H1 (cell line): ENCODE measurements at regions not wholly inside any gene's neighbourhood (a gene's known extent, or its start where the extent isn't known, plus 50 kb on each side); places are given as distances from the start of the nearest gene placed in this dataset.

Experiments used
- CTCF ChIA-PET: fragments of 300-600 bp; sonication (Branson Sonifier 250); formaldehyde crosslinking; loops from one replicate; lab custom pipeline; 2021; ENCODE audit not compliant: partially characterized antibody; lab: Charles Lee
- POLR2A ChIA-PET: fragments of 300-600 bp; sonication (Branson Sonifier 250); formaldehyde crosslinking; loops from one replicate; lab custom pipeline; 2021; ENCODE audit warnings: inconsistent platforms; ENCODE audit not compliant: partially characterized antibody; lab: Charles Lee
- DNase-seq, 2 experiments: peaks; one replicate each; pipeline versions ENCODE4 v3.0.0 to v3.0.0-alpha.2; 2010 to 2022; ENCODE audit warnings: low spot score in 2 of 2, low read depth in 1 of 2, mixed read lengths in 1 of 2
- FAIRE-seq: peaks from 2 replicates; lab custom pipeline; 2011; peaks lifted over from hg19 to GRCh38; lab: Jason Lieb, UNC
- H2AFZ ChIP-seq: 2 replicates; pipeline ENCODE4 v1.8.1; 2012; ENCODE audit warnings: low read length, inconsistent platforms
- H2AK5ac ChIP-seq: 2 replicates; pipeline ENCODE4 v1.6.1; 2013; ENCODE audit warnings: low read depth, low read length
- H2BK120ac ChIP-seq: replicated peaks from 2 replicates; pipeline ENCODE3; 2013; ENCODE audit warnings: low read depth, low read length, inconsistent platforms
- H2BK12ac ChIP-seq: 2 replicates; pipeline ENCODE4 v1.6.1; 2013; ENCODE audit warnings: low read depth, low read length
- H2BK15ac ChIP-seq: 2 replicates; pipeline ENCODE4 v1.6.1; 2013; ENCODE audit warnings: low read length
- H2BK20ac ChIP-seq: 2 replicates; pipeline ENCODE4 v1.6.1; 2013; ENCODE audit warnings: low read length
- H2BK5ac ChIP-seq: 2 replicates; pipeline ENCODE4 v1.6.1; 2013; ENCODE audit warnings: low read depth, low read length
- H3K14ac ChIP-seq: 2 replicates; pipeline ENCODE4 v1.6.1; 2013; ENCODE audit warnings: inconsistent platforms; ENCODE audit not compliant: insufficient read length
- H3K18ac ChIP-seq: 2 replicates; pipeline ENCODE4 v1.6.1; 2013; ENCODE audit warnings: low read length; ENCODE audit errors: extremely low read depth
- H3K23ac ChIP-seq: 2 replicates; pipeline ENCODE4 v1.6.1; 2013; ENCODE audit warnings: inconsistent platforms; ENCODE audit not compliant: insufficient read length
- H3K23me2 ChIP-seq: 2 replicates; pipeline ENCODE4 v1.6.1; 2013; ENCODE audit warnings: low read depth, low read length
- H3K27ac ChIP-seq: 2 replicates; pipeline ENCODE4 v1.6.1; 2011; ENCODE audit warnings: low read depth, low read length, inconsistent platforms
- H3K27me3 ChIP-seq, 4 experiments: replicated peaks in 1 of 4; 1 replicate in 1 of 4; 2 replicates in 3 of 4; pipeline versions ENCODE4 v1.6.1 to v1.8.1; 2011 to 2013; ENCODE audit warnings: low read length in 3 of 4, mild to moderate bottlenecking in 3 of 4, inconsistent platforms in 2 of 4, mixed read lengths in 2 of 4, moderate library complexity in 1 of 4; ENCODE audit not compliant: control insufficient read depth in 3 of 4, insufficient read depth in 3 of 4; ENCODE audit errors: extremely low read depth in 1 of 4
- H3K36me3 ChIP-seq, 4 experiments: 2 replicates each; pipeline versions ENCODE4 v1.6.1 to v1.8.1; 2011 to 2013; ENCODE audit warnings: mild to moderate bottlenecking in 4 of 4, low read length in 3 of 4, moderate library complexity in 2 of 4, control low read depth in 1 of 4, inconsistent platforms in 1 of 4; ENCODE audit not compliant: insufficient read depth in 4 of 4, control insufficient read depth in 2 of 4
- H3K4ac ChIP-seq: replicated peaks from 2 replicates; pipeline ENCODE3; 2013; ENCODE audit warnings: low read length, low read depth, mixed read lengths, inconsistent platforms; ENCODE audit not compliant: insufficient read length
- H3K4me1 ChIP-seq, 4 experiments: replicated peaks in 1 of 4; 1 replicate in 1 of 4; 2 replicates in 3 of 4; pipeline versions ENCODE4 v1.6.1 to v1.8.1; 2011 to 2013; ENCODE audit warnings: low read length in 3 of 4, inconsistent platforms in 2 of 4, mixed read lengths in 1 of 4; ENCODE audit not compliant: insufficient read depth in 4 of 4, control insufficient read depth in 3 of 4
- H3K4me2 ChIP-seq, 2 experiments: 2 replicates each; pipeline versions ENCODE4 v1.6.1 to v1.8.1; 2011 to 2013; ENCODE audit warnings: low read depth in 2 of 2, low read length in 2 of 2, control low read depth in 1 of 2, inconsistent platforms in 1 of 2, mild to moderate bottlenecking in 1 of 2; ENCODE audit not compliant: insufficient read depth in 1 of 2
- H3K4me3 ChIP-seq, 4 experiments: fragments of 200-600, 300-600 bp in 1 of 4; sonication (generic), shearing (Covaris generic), sonication (Bioruptor Twin) in 1 of 4; 2 replicates each; pipeline versions ENCODE4 v1.5.1 to v1.8.1; 2011 to 2016; ENCODE audit warnings: low read length in 4 of 4, low read depth in 3 of 4, control low read depth in 2 of 4, inconsistent platforms in 2 of 4, mild to moderate bottlenecking in 2 of 4, mixed read lengths in 1 of 4, moderate library complexity in 1 of 4; ENCODE audit not compliant: insufficient read depth in 2 of 4; ENCODE audit errors: extremely low read depth in 1 of 4
- H3K56ac ChIP-seq: replicated peaks from 2 replicates; pipeline ENCODE3; 2013; ENCODE audit warnings: low read depth, mild to moderate bottlenecking, mixed read lengths, low read length, inconsistent platforms; ENCODE audit not compliant: insufficient read length
- H3K79me1 ChIP-seq: 2 replicates; pipeline ENCODE4 v1.6.1; 2013; ENCODE audit warnings: low read depth, low read length, control low read depth
- H3K79me2 ChIP-seq, 2 experiments: 2 replicates each; pipeline versions ENCODE4 v1.6.1 to v1.8.1; 2012 to 2013; ENCODE audit warnings: low read length in 2 of 2, mild to moderate bottlenecking in 2 of 2, inconsistent platforms in 1 of 2; ENCODE audit not compliant: insufficient read depth in 2 of 2, control insufficient read depth in 1 of 2
- H3K9ac ChIP-seq, 4 experiments: replicated peaks in 1 of 4; 1 replicate in 1 of 4; 2 replicates in 3 of 4; pipeline versions ENCODE4 v1.6.1 to v1.8.1; 2011 to 2013; ENCODE audit warnings: low read depth in 3 of 4, low read length in 3 of 4, control low read depth in 2 of 4, mild to moderate bottlenecking in 2 of 4, moderate library complexity in 2 of 4, inconsistent platforms in 1 of 4; ENCODE audit errors: extremely low read depth in 1 of 4
- H3K9me3 ChIP-seq, 2 experiments: 2 replicates each; pipeline versions ENCODE4 v1.6.1 to v1.8.1; 2012 to 2013; ENCODE audit warnings: mild to moderate bottlenecking in 2 of 2, moderate library complexity in 2 of 2, control low read depth in 1 of 2, inconsistent platforms in 1 of 2, low read depth in 1 of 2, low read length in 1 of 2, mixed read lengths in 1 of 2; ENCODE audit not compliant: insufficient read depth in 2 of 2
- H4K20me1 ChIP-seq, 2 experiments: replicated peaks in 1 of 2; 2 replicates each; pipeline versions ENCODE3 to v1.8.1; 2011 to 2013; ENCODE audit warnings: inconsistent platforms in 2 of 2, low read length in 2 of 2, mild to moderate bottlenecking in 1 of 2; ENCODE audit not compliant: insufficient read depth in 2 of 2, control insufficient read depth in 1 of 2
- H4K5ac ChIP-seq: 2 replicates; pipeline ENCODE4 v1.6.1; 2013; ENCODE audit warnings: low read length, low read depth, mixed read lengths, inconsistent platforms; ENCODE audit not compliant: insufficient read length
- H4K8ac ChIP-seq: 2 replicates; pipeline ENCODE4 v1.8.0; 2013; ENCODE audit warnings: mild to moderate bottlenecking, moderate library complexity, low read length, inconsistent platforms; ENCODE audit not compliant: insufficient read depth; ENCODE audit errors: extremely low read depth
- H4K91ac ChIP-seq: replicated peaks from 2 replicates; pipeline ENCODE3; 2013; ENCODE audit warnings: low read length, mixed read lengths, inconsistent platforms; ENCODE audit not compliant: insufficient read length
- BRCA1 ChIP-seq: IDR thresholded peaks from 2 replicates; pipeline ENCODE4 v1.6.1; 2012; ENCODE audit warnings: low read depth, low read length, improper control_type of control experiment
- CBX5 ChIP-seq: fragments of 300-800, 300-1000 bp; sonication (generic); IDR thresholded peaks from 2 replicates; pipeline ENCODE4 v1.7.1; 2016; ENCODE audit warnings: antibody characterized with exemption, low read length, low read depth
- CREB1 ChIP-seq: IDR thresholded peaks from 2 replicates; pipeline ENCODE4 v1.6.1; 2012; ENCODE audit warnings: inconsistent platforms
- CTCF ChIP-seq, 3 experiments: IDR thresholded peaks; 1 replicate in 2 of 3; 2 replicates in 1 of 3; pipeline versions ENCODE4 v1.5.1 to v1.6.1; 2011; ENCODE audit warnings: low read length in 3 of 3, mild to moderate bottlenecking in 3 of 3, inconsistent platforms in 2 of 3, low read depth in 1 of 3, moderate library complexity in 1 of 3; ENCODE audit not compliant: insufficient read depth in 1 of 3; ENCODE audit errors: control extremely low read depth in 1 of 3
- E2F6 ChIP-seq: IDR thresholded peaks from 2 replicates; pipeline ENCODE4 v1.6.1; 2012; ENCODE audit warnings: inconsistent platforms
- GABPA ChIP-seq: IDR thresholded peaks from 2 replicates; pipeline ENCODE4 v1.6.1; 2011; ENCODE audit warnings: mild to moderate bottlenecking, low read length, moderate library complexity, borderline replicate concordance; ENCODE audit not compliant: insufficient read depth
- HDAC6 ChIP-seq: IDR thresholded peaks from one replicate; pipeline ENCODE4 v1.7.1; 2012; ENCODE audit warnings: low read depth, mild to moderate bottlenecking, inconsistent platforms, low read length, moderate library complexity
- JUND ChIP-seq: IDR thresholded peaks from 2 replicates; pipeline ENCODE4 v1.6.1; 2011; ENCODE audit warnings: mild to moderate bottlenecking, improper control_type of control experiment, low read length
- PHF8 ChIP-seq: fragments of 200-600 bp; sonication (generic); conservative IDR thresholded peaks from 2 replicates; pipeline ENCODE4 v1.7.1; 2012; ENCODE audit warnings: low read depth, mild to moderate bottlenecking, inconsistent platforms, low read length, moderate library complexity
- SIRT6 ChIP-seq: IDR thresholded peaks from one replicate; pipeline ENCODE4 v1.7.1; 2012; ENCODE audit warnings: low read length, inconsistent platforms
- SP1 ChIP-seq: IDR thresholded peaks from 2 replicates; pipeline ENCODE4 v1.6.1; 2011; ENCODE audit warnings: low read depth, low read length
- TAF7 ChIP-seq: optimal IDR thresholded peaks from 2 replicates; pipeline ENCODE3; 2011; ENCODE audit warnings: low read depth, mild to moderate bottlenecking, inconsistent platforms, low read length, moderate library complexity, borderline replicate concordance
- WGBS, 2 experiments: shearing (Covaris generic) in 1 of 2; methylation state at CpG; one replicate each; pipeline versions ENCODE4 v1.1.6 to v1.1.7; 2013 to 2015; ENCODE audit warnings: low lambda C conversion rate in 2 of 2, mixed read lengths in 2 of 2, inconsistent platforms in 1 of 2, low coverage in 1 of 2, missing lambda C conversion rate in 1 of 2; ENCODE audit not compliant: insufficient replicate concordance in 2 of 2, insufficient coverage in 1 of 2, insufficient read length in 1 of 2; ENCODE audit errors: extremely low coverage in 1 of 2, missing lambda C conversion rate in 1 of 2; 5-methylcytosine and 5-hydroxymethylcytosine counted together

DNA sequence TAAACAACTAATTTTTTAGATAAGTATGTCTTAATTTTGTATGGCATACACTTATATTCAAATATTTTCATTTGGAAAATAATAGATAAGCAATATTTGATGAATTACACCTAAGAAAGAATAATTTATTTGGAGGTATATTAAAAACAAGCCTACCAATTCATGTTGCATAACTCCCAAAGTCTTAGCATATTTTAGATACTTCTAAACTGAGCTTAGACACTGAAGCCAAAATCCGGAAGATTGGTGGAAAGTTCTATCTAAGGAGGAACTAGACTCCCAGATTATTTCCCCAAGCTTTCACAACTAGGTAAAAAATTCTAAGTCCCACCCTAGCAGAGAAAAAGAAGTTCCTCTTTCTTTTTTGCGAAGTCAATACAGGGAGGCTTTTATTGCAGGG is 221.0 kb upstream of the MMADHC start:
- Histone ChIP-seq H3K14ac (no peak overlapping the region), H3K4me3 (no peak overlapping the region), H2BK12ac (no peak overlapping the region), H2BK20ac (no peak overlapping the region), H4K91ac (no peak overlapping the region), H3K9me3 (no peaks in the 10 kb centered on the region), H3K36me3 (no peaks in the 10 kb centered on the region), H3K79me1 (no peaks in the 10 kb centered on the region), H3K23ac (no peak overlapping the region), H4K5ac (no peak overlapping the region), H3K18ac (no peak overlapping the region), H4K20me1 (no peaks in the 10 kb centered on the region), H3K27me3 (no peaks in the 10 kb centered on the region), H4K8ac (no peak overlapping the region), H2BK15ac (no peak overlapping the region), H3K79me2 (no peaks in the 10 kb centered on the region), H2BK120ac (no peak overlapping the region), H3K56ac (no peak overlapping the region), H2AK5ac (no peak overlapping the region), H3K4ac (no peak overlapping the region), H2AFZ (no peak overlapping the region), H3K4me2 (no peak overlapping the region), H3K27ac (no peak overlapping the region), H3K9ac (no peak overlapping the region), H3K4me1 (no peaks in the 10 kb centered on the region), H3K23me2 (no peaks in the 10 kb centered on the region), H2BK5ac (no peak overlapping the region)
- ChIA-PET POLR2A (no interaction called here), CTCF (no interaction called here)
- 56% methylated on average over 2 of the region's 2 CpGs; no CpG with 5 or more reads in 1 of the 2 experiments for WGBS, 2 experiments
- no peak for DNase-seq
- no peak for FAIRE-seq
- no peak for TF ChIP-seq GABPA
- TF ChIP-seq TAF7, result no peak
- TF ChIP-seq CTCF (IDR thresholded peaks at IDR 0.05; ENCODE audit: control extremely low read depth in 1 of 3, insufficient read depth in 1 of 3, low read depth in 1 of 3, low read length in 3 of 3), result no peak
- TF ChIP-seq CBX5, result no peak
- no peak for TF ChIP-seq E2F6
- TF ChIP-seq JUND, result no peak
- no peak for TF ChIP-seq PHF8
- no peak for TF ChIP-seq BRCA1
- TF ChIP-seq CREB1, result no peak
- no peak for TF ChIP-seq HDAC6
- TF ChIP-seq SIRT6, result no peak
- no peak for TF ChIP-seq SP1
